ENCODE measurements at regions not wholly inside any gene's neighbourhood (a gene's known extent, or its start where the extent isn't known, plus 50 kb on each side); places are given as distances from the start of the nearest gene placed in this dataset.

DNA sequence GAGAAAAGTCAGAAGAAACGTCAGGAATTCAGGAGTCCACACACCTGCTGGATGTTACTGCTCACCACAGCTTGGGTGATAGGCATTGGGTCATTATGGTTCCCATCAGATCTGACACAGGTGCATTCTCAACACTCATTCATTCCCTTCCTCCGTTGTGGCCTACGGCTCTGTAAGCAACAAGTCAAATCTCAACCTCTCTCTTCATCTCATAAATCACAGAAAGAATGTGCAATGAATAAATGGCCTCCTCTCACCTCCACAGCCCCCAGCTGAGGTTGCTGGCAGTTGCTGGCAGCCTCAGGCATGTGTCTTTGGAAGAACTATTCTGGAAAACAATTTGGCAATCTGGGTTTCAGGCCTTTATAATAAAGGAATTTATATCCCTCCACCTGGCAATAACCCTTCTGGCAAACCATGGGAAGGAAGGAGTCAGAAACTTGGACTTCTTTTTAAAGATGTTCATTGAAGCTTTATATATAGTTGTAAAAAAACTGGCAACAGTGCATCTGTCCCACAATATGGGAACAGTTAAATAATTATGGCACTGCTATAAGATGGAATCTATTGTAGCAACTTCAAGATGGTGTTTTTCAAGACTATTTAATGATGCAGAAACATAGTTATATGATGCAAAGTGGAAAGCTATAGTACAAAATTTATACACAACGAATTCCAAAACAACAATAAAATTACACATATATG lies 175.4 kb downstream of the ANAPC1 start:
- DNase-seq = no peak

More for the DNA sequence above, 175.4 kb downstream of the ANAPC1 start:
- peak overlapping the region; percentile 74 for H2BK12ac ChIP-seq (ENCODE audit: insufficient read length, low read depth, low read length)
- H4K8ac ChIP-seq (replicated peaks; ENCODE audit: insufficient read length, low read depth, low read length) = no peak overlapping the region
- Mint-ChIP-seq H3K27ac (peak overlapping the region in 1 of 3 experiments; percentile 26; a peak in 2 of 7 replicates), H3K36me3 (ENCODE audit: insufficient read depth in 1 of 3, low read depth in 3 of 3) (peaks cover 6 to 17% (median 9%) of the 10 kb centered on the region in 3 experiments; a peak in 6 of 7 replicates), H3K4me3 (no peak overlapping the region; a peak in 1 of 5 replicates), H3K4me1 (peaks cover 51% of the 10 kb centered on the region in 2 experiments), H3K27me3 (ENCODE audit: low read depth) (no peaks in the 10 kb centered on the region; the same call in 1 of the 2 replicates), H3K9me3 (peaks cover 11 to 16% of the 10 kb centered on the region in 2 experiments; a peak in 4 of 5 replicates)
- H3K4me1 ChIP-seq (ENCODE audit: insufficient read depth, low read length) = peaks cover 15% of the 10 kb centered on the region; the same call in 1 of the 2 replicates
- no peaks in the 10 kb centered on the region for H3K27me3 ChIP-seq (ENCODE audit: insufficient read depth, low read length)
- H3K18ac ChIP-seq (ENCODE audit: insufficient read length, low read depth, low read length) = no peak overlapping the region
- H3K23me2 ChIP-seq (ENCODE audit: insufficient read length, low read depth, low read length, poor library complexity, severe bottlenecking) = no peaks in the 10 kb centered on the region
- H3K27ac ChIP-seq (ENCODE audit: insufficient read length, low read depth, low read length) = no peak overlapping the region
- H2AFZ ChIP-seq (ENCODE audit: low read length) = no peak overlapping the region
- H3T11ph ChIP-seq (ENCODE audit: low read length) = no peak overlapping the region
- no peak overlapping the region for H3K14ac ChIP-seq (ENCODE audit: insufficient read depth, low read length)
- H3K79me2 ChIP-seq (ENCODE audit: insufficient read depth, low read length) = no peaks in the 10 kb centered on the region
- no peak overlapping the region for H3K23ac ChIP-seq (ENCODE audit: insufficient read length, low read depth, low read length)
- no peaks in the 10 kb centered on the region for H3K9me3 ChIP-seq (ENCODE audit: control insufficient read depth, low read depth, low read length)
- TF ChIP-seq, protein P1, sequence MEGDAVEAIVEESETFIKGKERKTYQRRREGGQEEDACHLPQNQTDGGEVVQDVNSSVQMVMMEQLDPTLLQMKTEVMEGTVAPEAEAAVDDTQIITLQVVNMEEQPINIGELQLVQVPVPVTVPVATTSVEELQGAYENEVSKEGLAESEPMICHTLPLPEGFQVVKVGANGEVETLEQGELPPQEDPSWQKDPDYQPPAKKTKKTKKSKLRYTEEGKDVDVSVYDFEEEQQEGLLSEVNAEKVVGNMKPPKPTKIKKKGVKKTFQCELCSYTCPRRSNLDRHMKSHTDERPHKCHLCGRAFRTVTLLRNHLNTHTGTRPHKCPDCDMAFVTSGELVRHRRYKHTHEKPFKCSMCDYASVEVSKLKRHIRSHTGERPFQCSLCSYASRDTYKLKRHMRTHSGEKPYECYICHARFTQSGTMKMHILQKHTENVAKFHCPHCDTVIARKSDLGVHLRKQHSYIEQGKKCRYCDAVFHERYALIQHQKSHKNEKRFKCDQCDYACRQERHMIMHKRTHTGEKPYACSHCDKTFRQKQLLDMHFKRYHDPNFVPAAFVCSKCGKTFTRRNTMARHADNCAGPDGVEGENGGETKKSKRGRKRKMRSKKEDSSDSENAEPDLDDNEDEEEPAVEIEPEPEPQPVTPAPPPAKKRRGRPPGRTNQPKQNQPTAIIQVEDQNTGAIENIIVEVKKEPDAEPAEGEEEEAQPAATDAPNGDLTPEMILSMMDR (conservative IDR thresholded peaks at IDR 0.05) = no peak
- no peak overlapping the region for H2BK15ac ChIP-seq (ENCODE audit: low read depth, low read length)
- H4K20me1 ChIP-seq (ENCODE audit: control insufficient read depth, insufficient read depth, insufficient read length) = no peaks in the 10 kb centered on the region
- H3K79me1 ChIP-seq (ENCODE audit: insufficient read depth, low read depth, low read length, poor library complexity, severe bottlenecking) = no peaks in the 10 kb centered on the region
- no peak overlapping the region for H4K5ac ChIP-seq (ENCODE audit: insufficient read length, low read depth, low read length)
- no peak overlapping the region for H2BK5ac ChIP-seq (ENCODE audit: insufficient read length, low read length)
- H3K56ac ChIP-seq (ENCODE audit: insufficient read length, low read depth, low read length) = no peak overlapping the region
- H4K91ac ChIP-seq (ENCODE audit: insufficient read length, low read depth, low read length) = no peak overlapping the region
- no peak overlapping the region for H3K4me2 ChIP-seq (ENCODE audit: insufficient read depth, insufficient read length, low read length)
- H3K9ac ChIP-seq (ENCODE audit: extremely low read depth, insufficient read length, low read length) = no peak overlapping the region
- H2AK5ac ChIP-seq (ENCODE audit: insufficient read length, low read length) = no peak overlapping the region
- no CpG with 5 or more reads among the region's 4 CpGs for WGBS (ENCODE audit: extremely low coverage, insufficient read length, low lambda C conversion rate)
- H2BK20ac ChIP-seq (ENCODE audit: low read depth, low read length, poor library complexity, severe bottlenecking) = no peak overlapping the region
- H3K4ac ChIP-seq (ENCODE audit: low read depth, low read length) = no peak overlapping the region
- H2BK120ac ChIP-seq (ENCODE audit: low read depth, low read length, poor library complexity, severe bottlenecking) = no peak overlapping the region

All from H9 (cell line).